ENCODE measurements at regions not wholly inside any gene's neighbourhood (a gene's known extent, or its start where the extent isn't known, plus 50 kb on each side); places are given as distances from the start of the nearest gene placed in this dataset.
"Not testable (repeated sequence)": the region's sequence is repeated elsewhere in the genome, so short reads cannot be mapped to it uniquely, and the experiment has no call there.

DNA sequence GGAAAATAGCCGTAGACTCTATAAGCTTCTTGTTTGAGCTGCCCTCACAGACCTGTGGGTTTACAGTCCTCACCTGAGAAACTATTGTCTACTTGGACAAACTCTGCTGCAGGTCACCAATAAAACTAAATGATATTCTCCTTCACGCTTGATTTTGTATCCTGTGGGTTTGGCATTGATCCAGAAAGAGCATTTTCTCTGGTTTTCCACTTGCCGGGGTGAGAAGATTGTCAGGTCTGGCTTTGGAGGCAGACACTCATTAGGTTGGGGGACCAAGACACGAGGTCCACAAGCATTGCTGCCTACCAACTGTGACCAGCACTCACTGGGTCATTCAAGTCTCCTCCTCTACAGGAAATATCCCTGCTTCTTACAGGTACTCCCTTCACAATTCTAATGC lies 68.5 kb downstream of the CDC14C start:
- DNase-seq (ENCODE audit: low spot score), result no peak

DNA sequence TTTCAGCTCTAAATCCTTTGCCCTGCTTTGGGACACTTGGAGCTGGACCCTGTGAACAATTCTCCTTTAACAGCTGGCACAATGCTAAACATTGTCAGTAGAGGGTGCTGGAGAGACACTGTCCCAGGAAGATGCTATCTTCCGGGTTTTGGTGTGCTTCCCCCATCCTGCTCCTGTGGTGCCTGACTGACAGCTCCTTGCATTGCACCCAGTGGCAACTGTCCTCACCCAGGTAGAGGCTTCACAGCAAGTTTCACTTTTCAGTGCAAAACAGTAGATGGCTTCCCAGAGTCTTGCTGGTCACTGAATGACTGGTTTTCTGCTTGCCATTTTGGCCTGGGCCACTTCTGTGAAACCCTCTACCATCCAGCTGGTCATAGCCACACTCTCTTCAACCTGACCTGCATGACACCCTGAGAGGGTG lies 77.3 kb downstream of the CDC14C start:
- DNase-seq (ENCODE audit: low spot score), result no peak

DNA sequence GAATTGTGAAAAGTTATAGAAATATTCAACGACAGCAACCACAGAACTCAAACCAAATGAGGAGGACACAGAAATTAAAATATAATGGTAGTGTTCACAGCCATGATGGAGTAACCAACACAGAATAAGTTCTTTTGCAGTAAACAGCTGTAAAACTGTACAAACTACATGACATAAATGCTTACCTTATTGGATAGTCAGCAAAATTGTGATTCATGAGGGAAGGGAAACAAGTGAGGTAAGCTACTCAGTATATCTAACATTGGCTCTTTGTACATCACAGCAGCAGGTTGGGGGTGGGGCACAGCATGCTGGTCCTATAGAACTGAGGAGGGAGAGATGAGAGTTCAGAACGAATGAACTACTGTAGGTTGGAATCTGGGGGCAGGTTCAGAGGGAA lies 86.4 kb downstream of the CDC14C start:
- no peak for DNase-seq (ENCODE audit: low spot score)

DNA sequence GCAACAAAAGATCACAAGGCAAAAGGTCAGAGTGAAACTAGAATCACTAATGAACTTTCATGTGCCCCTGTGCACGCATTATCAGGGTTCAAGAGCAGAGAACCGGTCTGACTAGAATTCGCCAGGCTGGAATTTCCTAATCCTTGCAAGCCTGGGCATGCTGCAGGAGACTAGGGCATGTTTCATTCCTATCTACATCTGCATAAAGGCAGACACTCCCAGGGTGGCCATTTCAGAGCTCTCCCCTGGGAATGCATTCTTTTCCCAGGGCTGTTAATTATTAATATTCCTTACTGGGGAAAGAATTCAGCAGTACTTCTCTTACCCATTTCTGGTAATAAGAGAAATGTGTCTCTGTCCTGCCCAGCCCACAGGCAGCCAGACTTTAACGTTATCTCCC lies 90.5 kb downstream of the CDC14C start:
- DNase-seq (ENCODE audit: low spot score), result no peak

DNA sequence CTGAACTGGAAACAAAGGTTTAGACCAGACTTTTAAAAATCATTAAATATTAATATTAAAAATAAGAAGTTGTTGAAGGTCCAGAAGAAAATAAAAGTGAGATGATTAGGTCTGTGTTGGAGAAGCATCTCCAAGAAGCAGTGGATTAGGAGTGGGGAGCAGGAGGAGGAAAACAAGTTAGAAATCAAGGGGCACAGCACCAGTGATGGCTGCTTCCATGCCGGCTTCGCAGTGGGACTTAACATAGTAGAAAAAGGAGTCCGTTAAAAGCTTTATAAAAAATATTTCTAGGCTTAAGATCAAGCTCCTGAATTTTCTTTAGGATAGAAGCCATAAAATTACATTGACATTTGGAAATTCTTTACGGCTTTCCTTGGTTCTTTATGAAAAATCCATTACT lies 95.8 kb downstream of the CDC14C start:
- no peak for DNase-seq (ENCODE audit: low spot score)

DNA sequence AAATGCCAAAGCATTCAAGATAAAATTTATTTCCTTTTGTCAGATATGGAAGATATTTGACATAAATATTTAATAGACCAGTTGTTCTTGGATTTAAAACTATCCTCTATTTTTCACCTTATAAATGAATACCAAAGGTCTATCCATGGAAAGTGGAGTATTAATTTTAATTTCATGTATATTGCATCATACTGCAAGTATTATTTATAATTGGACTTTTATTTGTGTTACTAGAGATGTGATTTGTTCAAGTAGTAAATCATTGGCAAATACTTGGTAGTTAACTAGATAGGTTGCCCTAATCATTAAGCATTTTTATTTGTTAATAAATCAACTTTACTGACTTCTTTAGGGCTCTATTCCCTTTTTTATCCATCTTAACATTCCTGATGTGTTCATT lies 98.1 kb downstream of the CDC14C start:
- no peak for DNase-seq (ENCODE audit: low spot score)

DNA sequence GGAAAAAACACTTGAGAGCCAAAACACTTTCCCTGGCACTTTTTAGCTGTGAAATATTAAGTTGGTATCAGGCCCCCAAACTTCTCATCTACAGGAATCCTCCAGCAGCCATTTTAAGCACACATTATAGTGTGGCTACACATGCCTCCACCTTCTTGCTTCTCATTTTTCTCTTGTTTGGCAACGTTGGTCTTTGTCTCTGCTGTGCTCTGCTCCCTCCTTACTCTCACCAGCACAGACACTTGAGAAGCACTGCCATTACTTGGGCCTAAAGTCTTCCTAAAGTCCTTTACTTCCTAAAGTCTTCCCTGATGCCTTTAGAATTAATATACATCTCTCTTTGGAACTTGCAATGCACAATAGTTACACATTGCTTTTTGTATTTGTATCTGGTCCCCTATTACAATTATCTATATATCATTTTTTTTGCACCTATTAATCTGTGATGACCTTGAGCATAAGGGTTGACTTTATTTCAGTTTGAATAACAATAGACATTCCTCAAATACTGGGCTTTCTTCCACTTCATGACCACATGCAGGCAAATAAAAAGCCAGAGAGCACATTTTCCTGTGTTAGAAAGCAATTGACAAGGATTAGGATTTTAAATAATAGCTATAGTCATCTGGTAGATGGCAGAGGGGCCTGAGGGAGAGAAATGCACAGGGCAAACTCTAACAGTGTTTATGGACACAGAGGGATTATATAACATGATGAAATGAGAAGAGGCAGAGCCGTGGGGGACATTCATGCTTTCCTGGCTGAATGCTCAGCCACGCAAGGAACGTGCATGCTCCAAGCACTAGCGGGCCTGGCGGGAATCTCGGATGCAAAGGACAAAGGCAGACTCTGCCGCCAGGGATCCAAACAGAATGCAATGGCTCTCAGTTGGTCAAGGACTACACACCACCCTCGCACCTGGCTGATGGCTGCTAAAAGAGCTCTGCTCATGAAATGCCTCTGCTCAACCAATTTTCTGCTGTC lies 99.3 kb downstream of the CDC14C start:
- DNase-seq (ENCODE audit: low spot score), result no peak

DNA sequence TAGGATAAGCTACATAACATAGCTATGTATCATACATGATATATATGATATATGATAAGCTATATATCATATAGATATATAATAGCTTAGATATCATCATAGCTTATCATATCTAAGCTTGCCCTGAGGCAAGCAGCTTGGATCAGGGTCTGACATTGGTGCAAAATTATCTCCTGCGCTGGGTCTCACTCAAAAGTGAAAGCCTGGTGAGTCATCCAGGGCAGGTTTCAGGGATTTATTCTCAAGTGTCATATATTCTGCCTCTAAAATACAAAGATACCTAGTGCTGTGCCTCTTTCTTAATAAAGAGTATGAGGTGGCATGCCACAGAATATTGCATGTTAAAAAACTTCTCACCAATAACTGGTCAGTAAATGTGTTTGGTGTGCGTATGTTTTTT lies 105.9 kb downstream of the CDC14C start:
- DNase-seq (ENCODE audit: low spot score), result no peak

DNA sequence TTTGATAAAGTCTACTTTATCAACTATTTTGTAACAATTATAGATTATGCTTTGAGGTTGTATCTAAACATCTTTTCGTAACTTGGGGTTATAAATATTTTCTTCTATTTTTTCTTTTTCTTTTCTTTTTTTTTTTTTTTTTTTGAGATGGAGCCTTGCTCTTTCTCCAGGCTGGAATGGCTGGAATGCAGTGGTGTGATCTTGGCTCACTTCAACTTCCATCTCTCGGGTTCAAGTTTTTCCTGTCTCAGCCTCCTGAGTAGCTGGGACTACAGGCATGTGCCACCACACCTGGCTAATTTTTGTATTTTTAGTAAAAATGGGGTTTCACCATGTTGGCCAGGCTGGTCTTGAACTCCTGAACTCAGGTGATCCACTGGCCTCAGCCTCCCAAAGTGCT lies 108.8 kb downstream of the CDC14C start:
- not testable (repeated sequence) for DNase-seq (ENCODE audit: low spot score)

DNA sequence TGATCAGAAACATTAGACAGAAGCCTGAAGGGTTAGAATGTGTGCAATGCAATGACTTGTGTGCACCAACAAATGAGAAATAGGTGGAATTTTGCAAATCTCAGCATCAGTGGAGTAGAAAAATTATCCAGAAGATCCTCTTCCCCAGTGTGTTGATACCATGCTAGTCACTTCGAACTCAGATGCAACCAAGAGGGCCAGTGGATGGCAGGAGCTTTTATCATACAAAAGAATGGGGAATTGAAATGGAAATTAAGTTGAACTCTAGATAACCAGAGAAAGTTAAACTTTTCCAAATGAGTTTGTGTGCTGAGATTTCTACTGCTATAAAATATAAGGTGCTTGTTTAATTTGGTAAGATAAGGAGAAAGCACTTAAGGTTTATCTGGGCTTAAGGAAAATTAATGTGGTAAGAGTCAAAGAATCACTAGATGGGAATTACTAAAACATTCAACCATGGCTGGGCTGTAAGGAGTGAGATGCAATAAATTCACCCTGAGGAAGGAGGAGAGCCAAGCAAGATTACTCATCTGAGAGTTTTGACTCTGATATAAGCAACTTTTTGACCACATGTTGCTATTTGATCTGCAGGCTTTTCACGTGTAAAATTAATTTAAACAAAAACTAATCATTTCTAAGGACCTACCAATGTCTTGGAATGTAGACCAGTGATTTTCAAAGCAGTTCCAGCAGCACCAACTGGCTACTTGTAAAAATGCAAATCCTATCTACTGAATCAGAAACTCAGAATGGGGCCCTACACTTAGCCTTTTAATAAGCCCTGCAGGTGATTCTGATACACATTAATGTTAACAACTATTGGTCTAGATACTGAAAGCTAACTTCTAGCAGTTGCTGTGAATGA lies 113.2 kb downstream of the CDC14C start:
- DNase-seq (ENCODE audit: low spot score), result no peak

DNA sequence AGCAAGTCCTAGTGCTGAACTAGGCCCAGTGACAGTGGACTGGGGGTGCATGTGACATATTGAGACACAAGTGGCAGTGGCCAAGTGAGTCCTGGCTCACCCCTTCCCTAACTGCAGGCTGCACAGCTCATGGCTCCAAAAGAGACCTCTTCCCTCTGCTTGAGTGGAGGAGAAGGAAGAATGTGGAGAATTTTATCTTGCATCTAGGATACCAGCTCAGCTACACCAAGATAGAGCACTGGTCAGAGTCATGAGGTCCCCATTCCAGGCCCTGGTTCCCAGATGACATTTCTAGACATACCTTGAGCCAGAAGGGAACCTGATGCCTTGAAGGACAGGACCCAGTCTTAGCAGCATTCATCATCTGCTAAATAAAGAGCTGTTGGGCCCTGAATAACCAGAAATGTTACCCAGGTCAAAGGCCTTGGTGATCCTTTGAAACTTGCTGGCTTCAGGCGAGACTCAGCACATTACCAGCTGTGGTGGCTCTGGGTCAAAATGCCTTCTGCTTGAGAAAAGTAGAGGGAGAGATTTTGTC lies 114.5 kb downstream of the CDC14C start:
- no peak for DNase-seq (ENCODE audit: low spot score)

DNA sequence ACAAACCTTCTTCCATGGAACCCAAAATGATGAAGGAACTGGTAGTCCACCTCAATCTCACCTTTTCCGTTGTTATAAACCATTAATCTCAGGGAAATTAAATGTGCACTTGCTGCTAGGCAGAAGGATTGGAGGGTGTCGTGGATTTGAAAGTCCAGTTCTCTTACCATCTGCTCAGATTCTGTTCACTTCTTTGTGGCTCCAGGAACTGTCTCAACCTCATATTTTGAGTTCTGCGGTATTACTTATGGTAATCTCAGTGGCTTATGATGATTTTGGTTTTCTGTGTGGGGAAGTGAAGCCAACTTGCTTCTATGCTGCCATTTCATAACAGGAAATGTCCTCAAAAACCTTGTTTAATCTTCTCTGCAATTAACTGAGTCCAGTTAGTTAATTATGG lies 136.4 kb downstream of the CDC14C start:
- DNase-seq (ENCODE audit: low spot score), result no peak

DNA sequence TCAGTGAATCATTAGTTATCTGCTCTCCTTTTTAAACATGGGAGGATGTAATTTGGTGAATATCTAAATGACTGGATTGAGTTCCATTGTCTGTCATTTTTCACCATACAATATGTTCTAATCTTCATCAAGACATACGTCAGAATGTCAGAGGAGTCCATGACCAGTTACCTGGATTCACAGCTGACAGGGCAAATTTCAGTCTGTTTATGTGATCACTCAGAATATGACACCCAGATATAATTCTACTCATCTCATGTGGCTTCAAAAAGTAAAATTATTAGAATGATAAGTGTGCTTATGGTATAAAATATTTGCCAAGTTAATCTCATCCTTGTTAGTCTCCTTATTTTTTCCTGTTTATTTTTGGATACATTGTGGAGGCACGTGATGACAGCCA lies 150.2 kb downstream of the CDC14C start:
- no peak for DNase-seq (ENCODE audit: low spot score)

DNA sequence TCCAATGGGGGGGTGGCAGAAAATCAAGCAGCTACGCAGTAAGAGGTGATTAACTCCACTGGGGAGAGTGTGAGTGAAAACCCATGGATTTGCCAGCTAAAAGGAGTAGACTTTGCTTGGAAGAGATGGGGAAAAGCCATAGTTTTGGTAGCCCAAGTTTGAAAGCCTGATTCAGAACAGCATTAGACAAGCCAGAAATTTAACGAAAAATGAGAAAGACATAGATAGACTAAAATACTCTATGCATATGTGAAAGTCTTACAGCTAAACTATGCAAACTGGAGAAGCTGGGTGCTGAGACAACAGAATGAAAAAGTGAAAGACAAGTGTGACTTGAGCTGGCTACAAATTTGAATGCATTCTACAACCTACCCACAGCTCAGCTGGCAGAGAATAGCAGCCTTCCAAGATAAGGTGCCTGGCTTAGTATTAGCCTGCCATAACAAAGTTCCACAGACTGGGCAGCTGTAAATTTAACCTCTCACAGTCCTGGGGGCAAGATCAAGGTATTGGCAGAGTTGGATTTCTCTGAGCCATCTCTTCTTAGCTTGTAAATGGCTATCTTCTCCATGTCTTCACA lies 156.6 kb downstream of the CDC14C start:
- DNase-seq (ENCODE audit: low spot score), result no peak

DNA sequence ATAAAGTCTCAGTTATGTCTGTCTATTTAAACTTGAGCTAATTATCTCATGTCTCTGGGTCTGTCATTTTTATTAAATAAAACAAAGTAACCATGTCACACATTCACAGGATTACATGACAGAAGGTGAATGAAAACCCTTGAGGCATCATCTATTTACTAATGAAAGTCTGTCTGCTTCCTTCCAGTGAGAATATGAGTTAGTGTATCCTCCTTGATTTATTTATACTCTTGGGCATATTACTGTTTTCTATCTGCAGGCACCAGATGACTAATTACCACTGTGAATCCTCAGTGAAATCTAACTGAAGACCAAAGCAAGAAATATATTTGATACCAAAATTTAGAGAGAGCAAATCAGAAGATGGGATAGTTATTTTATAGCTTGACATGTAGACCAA lies 163.7 kb downstream of the CDC14C start:
- DNase-seq (ENCODE audit: low spot score), result no peak

DNA sequence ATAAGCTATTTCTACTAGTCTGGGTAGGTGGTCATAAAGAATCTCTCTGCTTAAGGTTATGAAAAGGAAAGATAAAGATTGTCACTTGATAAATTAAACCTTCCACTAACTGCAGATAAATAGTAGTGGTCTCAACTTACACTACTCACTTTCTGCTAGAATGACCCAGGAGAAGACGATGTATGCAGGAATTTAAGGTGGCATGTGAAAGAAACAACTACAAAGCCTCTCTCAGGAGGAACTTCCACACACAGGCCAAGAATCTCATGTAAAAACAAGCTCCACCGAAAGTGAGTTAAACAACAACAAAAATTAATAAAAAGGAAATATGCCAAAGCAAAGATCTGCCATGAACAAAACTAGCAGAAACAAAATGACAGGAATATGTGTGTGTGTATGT lies 165.4 kb downstream of the CDC14C start:
- DNase-seq (ENCODE audit: low spot score), result no peak

DNA sequence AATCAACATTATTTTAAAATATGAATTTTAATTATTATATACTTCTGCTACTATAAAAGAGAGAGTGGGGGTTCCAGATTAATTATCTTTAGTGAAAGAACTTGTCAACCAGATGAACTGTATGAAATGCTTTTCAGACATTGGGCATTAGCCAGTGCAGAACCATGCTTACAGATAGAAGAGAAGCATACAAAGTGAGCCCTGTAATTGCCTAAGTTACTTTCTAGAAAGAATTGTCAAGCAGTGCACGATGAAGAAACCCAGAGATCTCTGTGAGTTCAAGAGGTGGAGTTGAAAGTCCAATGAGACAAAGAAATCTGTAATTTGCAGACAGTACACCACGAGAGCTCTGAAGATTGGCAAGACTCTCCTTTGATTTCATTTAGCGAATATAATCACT lies 166.7 kb downstream of the CDC14C start:
- DNase-seq (ENCODE audit: low spot score), result no peak

DNA sequence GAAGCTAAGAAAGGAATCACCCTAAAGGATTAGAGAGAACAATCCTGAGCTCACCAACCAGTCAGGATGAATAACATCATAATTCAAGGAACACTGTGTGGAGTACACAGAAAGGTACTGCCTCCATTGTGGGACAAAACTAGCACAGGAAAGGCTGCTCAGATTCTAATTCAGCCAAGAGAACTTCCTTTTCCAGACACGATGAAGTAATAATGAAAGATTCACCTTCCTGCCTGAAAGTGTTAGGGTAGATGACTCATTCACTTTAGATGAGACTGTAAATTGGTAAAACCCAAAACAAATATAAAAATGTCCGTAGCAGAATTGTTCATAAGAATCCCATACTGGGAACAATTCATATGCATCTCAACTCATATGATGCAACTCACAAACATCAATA lies 167.2 kb downstream of the CDC14C start:
- DNase-seq (ENCODE audit: low spot score), result no peak

DNA sequence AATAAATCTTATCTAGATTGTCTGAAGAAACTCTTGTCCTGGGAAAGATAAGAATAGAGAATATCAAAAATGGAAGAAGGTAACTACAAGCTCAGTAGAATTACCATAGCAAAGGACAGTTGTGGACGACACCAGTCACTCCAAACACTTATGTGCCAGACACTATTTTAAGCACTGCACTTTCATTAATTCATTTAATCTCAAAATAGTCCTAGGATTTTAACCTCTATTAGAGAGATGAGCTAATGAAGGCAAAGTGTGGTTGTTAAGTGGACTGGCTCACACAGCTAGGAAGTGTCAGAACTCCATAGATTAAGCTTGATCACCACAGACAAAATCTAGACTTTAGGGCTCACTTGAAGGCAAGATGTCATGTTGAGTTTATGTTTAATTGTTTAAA lies 168.9 kb downstream of the CDC14C start:
- no peak for DNase-seq (ENCODE audit: low spot score)

DNA sequence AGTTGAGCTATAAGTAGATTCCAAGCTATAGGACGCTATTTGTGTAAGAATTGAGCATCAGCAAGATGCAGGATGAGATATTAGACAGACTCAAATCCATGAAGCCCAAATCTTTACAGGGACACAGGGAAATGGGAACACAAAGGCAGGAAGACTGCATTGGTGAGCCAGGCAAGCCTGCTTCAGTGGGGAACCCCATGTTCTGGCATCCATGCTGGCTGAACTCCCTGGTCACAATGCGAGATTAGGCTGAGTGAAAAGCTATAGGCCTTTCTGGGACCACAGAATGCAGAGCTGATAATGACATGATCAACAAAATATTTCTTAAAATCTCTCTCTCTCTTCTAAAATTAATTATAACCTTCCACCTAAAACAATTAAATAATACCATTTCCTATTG lies 170.5 kb downstream of the CDC14C start:
- DNase-seq (ENCODE audit: low spot score), result no peak

DNA sequence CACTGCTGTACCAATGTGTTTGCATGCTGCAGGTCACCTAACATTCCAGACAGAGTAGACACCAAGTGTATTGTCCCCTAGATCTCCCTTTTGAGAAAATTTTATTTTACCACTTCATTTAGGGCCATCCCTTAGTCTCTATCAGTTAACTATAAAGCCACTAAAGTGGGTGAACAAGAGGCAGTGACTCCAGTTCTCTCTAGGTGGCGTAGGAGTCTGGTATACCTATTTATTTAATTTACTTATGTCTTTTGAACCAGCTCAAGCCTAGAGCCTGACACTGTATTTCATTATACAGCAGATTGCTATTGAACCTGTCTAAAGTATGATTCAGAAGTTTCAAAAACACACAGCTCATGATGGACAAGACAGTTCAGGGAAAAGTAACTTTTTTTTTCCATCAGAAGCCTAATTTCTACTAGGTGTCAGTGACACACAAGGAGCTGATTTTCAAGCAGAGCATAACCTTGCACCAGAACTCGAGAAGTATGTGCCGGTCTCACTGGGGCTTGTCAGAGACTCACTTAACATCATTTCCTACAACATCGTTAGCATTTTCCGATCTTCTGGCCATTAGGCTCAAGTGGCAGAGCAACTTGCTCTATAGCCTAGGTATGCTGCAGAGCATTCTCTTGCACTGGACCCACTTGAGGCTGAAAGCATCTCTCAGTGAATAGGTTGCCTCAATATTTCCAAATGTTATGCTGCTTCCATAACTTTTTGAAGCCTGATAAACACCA lies 175.4 kb downstream of the CDC14C start:
- DNase-seq (ENCODE audit: low spot score), result no peak
